ENCODE measurements at regions not wholly inside any gene's neighbourhood (a gene's known extent, or its start where the extent isn't known, plus 50 kb on each side); places are given as distances from the start of the nearest gene placed in this dataset.

DNA sequence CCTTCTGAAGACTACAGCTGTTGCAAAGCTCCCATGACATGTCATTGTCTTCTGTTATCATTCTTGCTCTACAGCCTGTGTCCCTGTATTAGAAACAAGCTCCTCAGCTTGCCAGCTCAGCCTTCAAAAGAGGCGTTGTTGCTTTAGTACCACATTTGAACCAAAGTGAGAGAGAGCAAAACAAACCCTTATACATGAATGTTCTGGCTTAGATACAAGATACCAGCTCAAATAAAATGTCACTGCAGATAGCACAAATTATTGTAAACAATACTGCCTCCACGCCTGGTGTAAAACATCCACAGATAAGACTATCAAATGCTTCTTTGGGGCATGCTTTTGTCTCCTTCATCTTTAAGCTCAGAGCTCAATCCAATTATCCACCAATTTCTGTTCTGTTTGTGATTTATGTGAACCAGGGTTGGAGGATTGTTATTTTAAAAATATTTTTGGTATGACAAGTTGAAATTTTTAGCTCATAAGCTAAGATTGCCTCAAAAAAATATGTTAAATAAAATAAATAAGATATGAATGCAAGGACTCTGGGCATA is 403.6 kb upstream of the CDIN1 start (continued):
- TF ChIP-seq MTA3 (IDR thresholded peaks at IDR 0.05; ENCODE audit: borderline replicate concordance): no peak
- no peak for TF ChIP-seq ADNP (tag; IDR thresholded peaks at IDR 0.05)
- no peak for TF ChIP-seq EP400 (IDR thresholded peaks at IDR 0.05)
- TF ChIP-seq RBM34 (IDR thresholded peaks at IDR 0.05; ENCODE audit: borderline replicate concordance, insufficient read depth, low read length): no peak

DNA sequence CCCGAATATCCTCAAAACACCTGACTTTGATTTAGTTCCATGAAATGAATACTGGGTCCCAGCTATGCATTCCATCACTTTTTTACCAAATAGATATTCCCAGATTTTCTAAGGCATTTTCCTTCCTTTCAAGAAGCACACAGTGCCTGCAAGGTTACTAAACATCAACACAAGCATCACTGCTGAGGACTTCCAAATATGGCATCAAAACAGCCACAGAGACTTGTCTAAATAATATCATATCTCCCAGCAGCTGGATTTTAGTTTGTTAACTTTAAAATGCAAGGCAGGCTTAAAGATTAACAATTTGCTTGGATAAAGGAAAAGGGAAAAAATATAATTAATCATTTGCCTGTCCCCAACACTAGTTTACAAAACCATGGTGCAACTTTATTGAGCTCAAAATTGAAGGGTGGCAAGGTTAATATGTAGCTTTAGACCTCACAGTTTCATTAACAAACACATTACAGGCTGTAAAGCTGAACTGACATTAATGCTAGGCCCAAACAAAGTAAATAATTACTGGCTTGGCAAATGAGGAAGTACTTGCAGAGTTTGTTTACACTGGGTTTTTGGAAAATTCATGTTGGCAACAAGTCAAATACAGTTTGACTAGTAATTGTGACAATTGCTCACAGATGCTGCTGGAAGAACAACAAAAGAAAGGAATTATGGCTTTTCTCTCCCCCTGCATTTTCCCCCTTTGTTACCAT is 401.7 kb upstream of the CDIN1 start:
- Histone ChIP-seq H3K79me2 (ENCODE audit: control insufficient read depth, insufficient read depth, low read length) (no peaks in the 10 kb centered on the region), H2AFZ (ENCODE audit: low read depth, low read length) (no peak overlapping the region), H3K9ac (ENCODE audit: insufficient read depth in 1 of 2, low read depth in 2 of 2, low read length in 2 of 2) (no peak overlapping the region), H3K4me1 (replicated peaks in 1 of 2; ENCODE audit: control insufficient read depth in 2 of 2, insufficient read depth in 2 of 2, low read length in 2 of 2) (no peaks in the 10 kb centered on the region), H3K27ac (ENCODE audit: extremely low read depth, low read depth, low read length) (no peak overlapping the region), H3K4me3 (no peak overlapping the region), H3K27me3 (ENCODE audit: control insufficient read depth in 2 of 2, insufficient read depth in 2 of 2, low read length in 2 of 2) (no peaks in the 10 kb centered on the region; a peak in 1 of 5 replicates), H4K20me1 (replicated peaks; ENCODE audit: control insufficient read depth, insufficient read depth, low read length) (no peaks in the 10 kb centered on the region), H3K9me3 (replicated peaks; ENCODE audit: control insufficient read depth, insufficient read depth, low read depth, low read length) (no peaks in the 10 kb centered on the region), H3K4me2 (ENCODE audit: insufficient read depth, low read length) (no peak overlapping the region), H3K9me1 (ENCODE audit: control insufficient read depth, insufficient read depth, low read length) (no peaks in the 10 kb centered on the region), H3K36me3 (ENCODE audit: control insufficient read depth, insufficient read depth, low read length) (no peaks in the 10 kb centered on the region)
- FAIRE-seq: no peak
- no TSS peak for BruUV-seq (replicated peaks)
- CTCF ChIA-PET (ENCODE audit: low intra/inter-chr PET ratio): no interaction called here
- in situ Hi-C loops (cut with MboI) (no loop called here), intact Hi-C loops (cut with micrococcal nuclease) (no loop called here)
- ATAC-seq: no peak
- POLR2A ChIA-PET: interaction anchor here (0.6 to 0.7 kb wide), 2 partner anchors 285 to 692 kb away, joined by 3 read pairs; no protein-coding TSS in a partner anchor
- TF ChIP-seq HNRNPH1 (optimal IDR thresholded peaks at IDR 0.05; ENCODE audit: low read depth, low read length): no peak
- TF ChIP-seq FOXA3 (CRISPR knock-in tag; conservative IDR thresholded peaks at IDR 0.05 in 1 of 2, IDR thresholded peaks at IDR 0.05 in 1 of 2): peak in 1 of 2 experiments; percentile 58; a peak in 2 of 4 replicates
- TF ChIP-seq SOX6 (IDR thresholded peaks at IDR 0.05): peak; percentile 28; the same call in 1 of the 2 replicates
- TF ChIP-seq, protein P1, sequence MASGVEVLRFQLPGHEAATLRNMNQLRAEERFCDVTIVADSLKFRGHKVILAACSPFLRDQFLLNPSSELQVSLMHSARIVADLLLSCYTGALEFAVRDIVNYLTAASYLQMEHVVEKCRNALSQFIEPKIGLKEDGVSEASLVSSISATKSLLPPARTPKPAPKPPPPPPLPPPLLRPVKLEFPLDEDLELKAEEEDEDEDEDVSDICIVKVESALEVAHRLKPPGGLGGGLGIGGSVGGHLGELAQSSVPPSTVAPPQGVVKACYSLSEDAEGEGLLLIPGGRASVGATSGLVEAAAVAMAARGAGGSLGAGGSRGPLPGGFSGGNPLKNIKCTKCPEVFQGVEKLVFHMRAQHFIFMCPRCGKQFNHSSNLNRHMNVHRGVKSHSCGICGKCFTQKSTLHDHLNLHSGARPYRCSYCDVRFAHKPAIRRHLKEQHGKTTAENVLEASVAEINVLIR (CRISPR knock-in tag; IDR thresholded peaks at IDR 0.05): no peak
- 0% methylated on average over 1 of the region's 1 CpG for WGBS (ENCODE audit: insufficient coverage, low coverage, missing lambda C conversion rate)
- DNase-seq (ENCODE audit: extremely low read depth in 1 of 4, low spot score in 3 of 4): no peak
